Glomerular visceral epithelial cell (primary cell): ENCODE measurements at regions not wholly inside any gene's neighbourhood (a gene's known extent, or its start where the extent isn't known, plus 50 kb on each side); places are given as distances from the start of the nearest gene placed in this dataset.
"Not testable (repeated sequence)": the region's sequence is repeated elsewhere in the genome, so short reads cannot be mapped to it uniquely, and the experiment has no call there.

Experiments used
- DNase-seq: peaks from one replicate; pipeline ENCODE4 v3.0.0-alpha.2; 2016; ENCODE audit errors: extremely low spot score

DNA sequence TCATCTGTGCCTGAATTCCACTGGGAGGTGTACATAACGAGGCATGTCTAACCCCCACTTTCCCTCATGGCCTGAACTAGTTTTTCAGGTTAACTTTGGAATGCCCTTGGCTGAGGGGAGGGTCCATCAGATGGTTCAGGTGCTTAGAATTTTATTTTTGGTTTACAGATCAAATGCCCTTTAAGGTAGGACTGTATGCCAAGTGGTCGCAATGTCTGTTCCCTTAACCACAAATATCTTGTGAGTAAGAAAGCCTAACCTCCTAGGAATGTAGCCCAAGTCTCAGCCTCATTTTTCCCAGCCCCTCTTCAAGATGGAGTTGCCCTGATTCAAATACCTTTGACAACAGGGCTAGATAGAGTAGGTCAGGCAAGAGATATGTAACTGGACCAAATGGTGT, 78.4 kb downstream of the RNASET2 start:
- peak; percentile 63 for DNase-seq

DNA sequence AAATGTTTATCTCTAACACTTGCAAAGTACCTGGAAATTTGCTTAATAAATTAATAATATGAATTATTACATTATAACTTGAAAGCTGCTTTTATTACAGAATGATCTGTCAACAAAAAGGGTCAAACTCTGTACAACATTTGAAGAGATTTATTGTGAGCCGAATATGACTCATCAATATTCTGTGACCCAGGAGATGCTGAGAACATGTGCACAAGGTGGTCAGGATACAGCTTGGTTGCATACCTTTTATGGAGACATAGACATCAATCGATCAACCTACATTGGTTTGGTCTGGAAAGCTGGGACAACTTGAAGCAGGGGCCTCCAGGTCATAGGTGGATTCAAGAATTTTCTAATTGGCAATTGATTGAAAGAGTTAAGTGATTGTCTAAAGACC, 79.0 kb downstream of the RNASET2 start:
- no peak for DNase-seq

DNA sequence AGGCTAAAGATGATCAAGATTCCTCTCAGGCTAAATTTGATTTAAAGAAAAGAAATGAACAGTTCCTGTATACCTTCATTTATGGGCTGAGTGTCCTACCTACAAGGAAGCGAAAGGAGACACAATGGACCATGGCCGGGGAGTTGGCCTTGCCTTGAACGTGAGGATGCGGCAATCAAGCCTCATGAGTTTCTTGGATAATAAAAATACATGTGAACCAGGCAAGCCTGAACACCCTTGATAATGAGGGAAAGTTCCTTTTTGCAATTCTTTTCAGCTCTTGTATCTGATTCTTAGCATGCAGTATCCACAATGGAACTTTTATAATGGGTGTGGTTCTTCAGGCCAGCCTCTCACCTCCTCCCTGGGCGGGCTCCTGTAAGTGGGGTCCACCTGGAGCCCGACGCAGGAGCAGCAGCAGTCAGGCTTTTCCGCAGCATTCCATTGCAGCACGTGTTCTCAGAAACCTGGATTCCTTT, 83.8 kb downstream of the RNASET2 start:
- no peak for DNase-seq

DNA sequence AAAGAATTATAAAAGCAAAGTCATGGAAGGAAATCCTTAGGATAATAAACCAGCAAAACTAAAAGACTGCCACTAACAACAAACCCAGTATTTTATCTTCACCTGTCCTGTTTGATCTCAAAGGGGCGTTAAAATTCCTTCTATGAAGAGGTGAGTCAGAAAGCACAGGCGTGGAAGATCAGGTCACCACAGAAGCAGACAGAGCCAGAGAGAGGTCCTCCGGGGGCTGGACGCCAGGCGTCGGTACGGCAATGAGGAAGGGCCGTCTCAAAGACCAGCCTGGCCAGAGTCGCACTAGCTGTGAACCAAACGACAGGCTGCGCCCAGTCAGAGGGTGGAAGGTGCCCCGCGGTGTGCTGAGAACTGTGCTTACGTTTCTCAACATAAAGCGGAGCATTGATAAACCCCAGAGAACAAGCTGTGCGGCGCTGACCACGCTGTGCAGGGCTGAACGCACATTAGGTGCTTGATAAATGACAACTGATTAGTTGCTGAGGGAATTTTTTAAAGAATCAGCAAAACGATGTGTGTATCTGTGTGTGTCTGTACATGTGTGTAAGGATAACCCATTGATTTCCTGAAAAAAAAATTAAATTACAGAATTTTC, 85.6 kb downstream of the RNASET2 start:
- no peak for DNase-seq

DNA sequence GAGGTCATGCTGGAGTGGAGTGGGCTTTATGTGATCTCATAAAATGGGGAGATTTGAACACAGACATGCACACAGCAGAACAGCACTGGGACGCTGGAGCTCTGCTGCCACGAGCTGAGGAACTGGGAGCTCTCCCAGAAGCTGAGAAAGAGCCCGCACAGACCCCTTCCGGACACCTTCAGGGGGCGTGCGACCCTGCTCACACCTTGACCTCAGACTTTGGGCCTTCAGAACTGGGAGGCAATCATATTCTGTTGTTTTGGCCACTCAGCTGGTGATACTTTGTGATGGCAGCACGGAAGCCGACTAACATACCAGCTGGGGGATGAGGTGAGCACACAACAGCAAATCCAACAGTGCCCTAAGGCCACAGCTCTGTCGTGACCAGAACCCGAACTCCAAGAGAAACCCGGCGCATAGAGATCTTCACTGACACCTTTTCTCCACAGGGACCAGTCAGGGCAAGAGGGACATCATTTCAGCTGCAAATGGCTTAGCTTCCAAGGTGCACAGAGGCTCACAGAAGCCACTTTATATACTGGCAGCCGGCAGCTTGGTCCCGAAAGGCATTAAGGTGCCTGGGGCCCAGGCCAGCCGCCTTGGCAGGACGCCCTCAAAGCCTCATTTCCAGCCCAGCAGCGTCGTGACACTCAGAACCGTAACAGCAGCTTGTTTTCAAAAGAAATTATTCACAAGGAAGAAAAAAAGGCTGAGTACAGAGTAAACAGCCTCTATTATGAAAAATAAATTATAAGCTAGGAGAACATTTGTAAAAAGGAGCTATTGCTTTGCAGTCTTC, 89.3 kb downstream of the RNASET2 start:
- DNase-seq: no peak

DNA sequence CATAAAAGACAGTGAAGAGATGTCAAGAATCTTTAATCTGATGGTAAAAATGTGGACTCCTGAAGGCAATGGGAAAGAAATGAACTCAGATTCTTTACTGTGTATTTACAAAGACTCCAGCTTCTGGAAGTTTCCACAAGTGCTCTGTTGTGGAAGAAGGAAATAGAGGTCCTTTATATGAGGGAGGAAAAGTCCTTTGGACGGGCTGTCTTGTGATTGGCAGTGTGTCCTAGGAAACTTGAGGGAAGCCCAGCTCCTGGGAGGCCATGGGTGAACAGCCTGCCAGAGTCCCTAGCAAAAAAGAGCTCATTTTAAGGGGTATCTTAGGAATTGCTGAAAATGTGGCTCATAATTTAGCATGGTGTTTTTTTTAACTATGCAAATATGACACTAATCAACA, 92.0 kb downstream of the RNASET2 start:
- DNase-seq: no peak

DNA sequence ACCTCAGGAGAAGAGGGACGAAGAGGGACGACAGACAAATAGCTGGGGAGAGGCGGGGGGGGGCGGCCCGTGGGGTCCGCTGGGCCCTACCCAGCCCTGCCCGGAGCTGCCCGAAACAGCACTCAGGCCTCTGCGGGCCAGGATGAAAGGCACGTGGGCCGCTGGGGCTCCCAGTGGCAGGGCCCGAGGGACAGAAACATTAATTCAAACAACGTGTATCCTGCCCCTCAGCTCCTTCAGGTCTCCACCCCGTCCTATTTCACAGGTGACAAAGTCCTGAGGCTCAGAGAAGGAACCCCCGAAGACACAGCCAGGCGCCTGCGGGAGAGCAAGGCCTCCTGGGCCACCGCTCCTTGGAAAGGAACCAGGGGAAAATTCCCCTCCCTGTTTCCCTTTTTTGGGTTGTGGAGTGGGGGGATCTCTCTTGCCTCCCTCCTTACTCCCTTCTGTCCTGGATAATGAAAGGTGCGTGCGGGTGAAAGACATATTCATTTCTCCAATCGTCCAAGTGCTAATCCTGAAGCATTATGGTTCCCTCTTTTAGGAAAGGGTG, 93.3 kb downstream of the RNASET2 start:
- no peak for DNase-seq

DNA sequence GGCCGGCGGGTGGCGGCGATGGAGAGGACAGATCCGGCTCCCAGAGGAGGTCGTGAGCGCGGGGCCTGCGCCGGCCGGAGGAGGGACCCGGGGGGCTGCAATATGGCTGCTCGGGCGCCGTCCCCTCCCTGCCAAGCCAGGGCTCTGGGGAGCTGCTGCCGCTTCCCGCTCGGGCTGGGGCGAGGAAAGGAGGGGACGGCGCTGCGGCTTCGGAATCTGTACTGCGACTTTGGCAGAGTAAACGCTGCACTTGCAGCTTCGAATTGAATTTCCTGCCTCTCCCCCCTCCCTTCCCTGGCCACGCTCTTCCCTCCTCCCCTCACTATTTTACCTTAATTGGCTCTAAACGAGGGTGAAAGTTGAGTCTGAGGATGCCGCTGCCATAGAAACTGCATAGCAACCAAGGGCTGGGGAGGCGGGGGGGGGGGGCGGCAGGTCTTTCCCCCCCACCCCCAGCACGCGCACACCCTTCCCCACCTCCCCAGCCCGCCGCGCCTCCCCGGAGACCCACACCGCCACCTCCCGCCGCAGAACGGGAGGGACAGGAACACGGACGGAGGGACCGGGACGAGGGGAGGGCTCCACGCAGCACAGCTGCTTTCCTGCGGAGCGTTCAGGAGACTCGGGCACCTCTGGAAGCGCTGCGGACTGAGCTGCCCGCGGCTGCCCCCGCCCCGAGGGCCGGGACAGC, 93.9 kb downstream of the RNASET2 start:
- peak; percentile 11 for DNase-seq

DNA sequence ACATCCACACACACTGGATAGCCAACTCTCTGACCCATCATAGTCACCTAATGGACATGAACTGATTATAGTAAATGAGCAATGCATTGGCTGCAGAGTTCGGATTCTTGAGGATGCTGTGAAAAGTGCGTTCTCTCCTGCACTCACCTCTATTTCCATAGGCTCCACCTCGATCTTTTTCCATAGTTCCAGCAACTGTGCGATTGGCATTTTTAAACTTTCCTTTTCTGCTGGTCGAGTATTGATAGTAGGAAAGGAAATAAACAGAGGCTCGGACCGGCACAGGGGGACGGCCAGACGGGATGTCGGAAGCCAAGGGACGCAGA, 94.4 kb downstream of the RNASET2 start:
- no peak for DNase-seq

DNA sequence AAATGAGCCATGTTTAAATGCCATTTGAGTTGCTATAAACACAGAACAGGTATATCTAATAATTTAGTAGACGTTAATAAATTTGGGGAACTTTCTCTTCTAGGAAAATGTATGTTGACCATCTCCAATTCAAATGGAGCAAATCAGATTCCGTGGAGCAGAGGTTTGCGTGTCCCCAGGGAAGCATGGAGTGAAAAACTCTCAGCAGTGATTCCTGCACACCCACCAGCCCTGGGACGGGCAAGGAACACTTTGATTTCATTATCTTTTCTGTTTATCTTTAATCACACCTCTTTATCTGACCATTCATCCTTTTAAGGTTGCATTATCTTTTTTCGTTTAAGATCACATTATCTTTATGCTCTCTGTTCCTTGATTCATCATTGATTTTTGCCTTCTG, 95.0 kb downstream of the RNASET2 start:
- no peak for DNase-seq

DNA sequence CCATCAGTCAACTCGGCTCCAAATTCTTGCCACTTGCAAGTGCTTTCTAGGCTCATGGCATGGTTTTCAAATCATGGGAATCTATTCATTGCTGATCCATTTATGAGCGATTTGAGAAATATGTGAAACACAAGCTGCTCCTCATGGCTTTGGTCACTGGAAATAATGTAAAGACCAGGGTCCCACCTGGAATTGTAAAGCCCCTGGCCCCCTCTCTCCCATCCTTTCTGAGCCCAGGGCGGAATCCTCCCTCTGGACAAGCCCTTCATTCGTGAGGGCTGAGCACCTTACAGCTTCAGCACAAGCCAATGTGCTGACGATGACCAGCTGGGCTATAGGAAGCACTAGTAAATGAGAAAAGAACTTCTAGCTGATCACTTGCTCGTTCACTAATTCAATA, 96.0 kb downstream of the RNASET2 start:
- no peak for DNase-seq

DNA sequence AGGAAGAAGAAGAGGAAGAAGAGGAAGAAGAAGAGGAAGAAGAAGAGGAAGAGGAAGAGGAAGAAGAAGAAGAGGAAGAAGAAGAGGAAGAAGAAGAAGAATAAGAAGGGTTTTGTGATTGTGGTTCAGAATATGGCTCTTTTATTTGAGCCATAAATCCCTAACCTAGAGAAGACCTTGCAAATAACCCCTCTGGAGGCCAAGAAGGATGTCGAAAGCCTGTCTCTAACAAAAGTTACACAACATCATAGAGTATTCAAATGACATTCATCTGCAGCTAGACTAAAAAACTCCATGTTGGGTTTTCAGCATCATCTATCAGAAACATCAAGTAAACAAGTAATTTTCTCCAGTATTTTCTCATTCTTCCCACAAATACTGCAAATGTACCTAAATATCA, 100.9 kb downstream of the RNASET2 start:
- no peak for DNase-seq

DNA sequence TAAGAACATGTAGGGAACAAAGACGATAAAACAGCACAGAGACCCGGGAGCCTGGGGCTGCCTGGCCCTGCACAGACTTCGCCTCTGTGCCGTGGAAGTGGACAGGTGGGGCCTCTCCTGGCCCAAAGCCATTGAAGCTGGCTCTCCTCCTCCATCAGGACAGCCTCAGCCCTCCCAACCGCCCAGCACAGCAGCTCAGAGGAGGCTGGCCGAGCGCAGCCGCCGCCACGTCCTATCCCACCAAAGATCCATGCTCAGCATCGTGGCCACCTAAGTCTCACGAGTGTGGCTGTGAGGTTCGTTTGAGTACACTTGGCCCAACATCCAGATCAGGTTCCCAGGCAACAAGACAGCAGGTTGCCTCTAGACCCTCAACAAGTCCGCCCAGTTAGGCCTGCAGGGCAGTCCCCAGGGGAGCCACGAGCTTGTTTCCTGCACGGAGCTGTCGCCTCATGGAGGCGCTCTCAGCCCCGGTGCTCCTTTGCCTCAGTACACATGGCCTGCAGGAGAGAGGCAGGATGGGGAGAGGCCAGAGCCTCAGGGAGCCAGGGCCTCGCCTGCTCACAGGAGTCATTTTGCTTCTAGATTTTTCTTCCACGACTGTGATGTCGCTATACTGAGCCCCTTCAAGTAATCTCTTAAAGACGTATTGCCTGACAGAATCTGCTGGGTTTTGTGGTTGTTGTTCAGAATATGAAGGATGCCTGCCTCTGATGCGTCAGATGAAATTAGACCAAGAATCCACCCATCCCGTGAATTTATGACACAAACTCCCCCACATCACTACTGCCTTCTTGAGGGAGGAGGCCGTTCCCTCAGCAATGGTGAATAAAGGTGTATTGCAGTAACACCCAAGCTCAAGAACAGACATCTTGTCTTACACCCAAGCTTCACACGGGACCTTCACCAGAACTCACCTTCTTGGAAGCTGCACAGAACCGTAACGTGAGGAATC, 102.7 kb downstream of the RNASET2 start:
- no peak for DNase-seq

DNA sequence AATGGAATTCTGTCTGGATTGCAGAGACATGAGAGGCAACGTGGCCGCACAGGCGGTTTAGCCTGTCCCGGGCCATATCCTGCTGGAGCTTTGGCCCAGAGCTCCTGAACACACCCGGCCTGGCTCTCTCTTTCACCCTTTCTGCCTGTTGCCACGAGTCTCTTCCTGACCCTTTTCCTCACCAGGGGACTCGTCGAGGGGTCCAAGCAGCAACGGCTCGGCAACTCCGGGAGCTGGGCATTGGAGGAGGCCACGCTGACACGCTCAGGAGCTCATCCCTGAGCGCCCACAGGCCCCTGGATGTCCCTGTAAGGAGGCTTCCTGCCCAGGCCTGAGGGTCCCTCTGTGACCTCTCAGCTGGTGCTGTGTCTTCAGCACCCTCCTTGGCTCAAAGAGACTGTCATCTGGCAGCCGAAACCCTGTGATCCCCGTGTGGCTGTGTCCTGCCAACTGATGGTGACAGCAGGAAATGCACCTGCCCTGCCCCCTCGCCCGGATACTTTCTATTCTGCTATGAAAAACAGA, 103.8 kb downstream of the RNASET2 start:
- DNase-seq: no peak

DNA sequence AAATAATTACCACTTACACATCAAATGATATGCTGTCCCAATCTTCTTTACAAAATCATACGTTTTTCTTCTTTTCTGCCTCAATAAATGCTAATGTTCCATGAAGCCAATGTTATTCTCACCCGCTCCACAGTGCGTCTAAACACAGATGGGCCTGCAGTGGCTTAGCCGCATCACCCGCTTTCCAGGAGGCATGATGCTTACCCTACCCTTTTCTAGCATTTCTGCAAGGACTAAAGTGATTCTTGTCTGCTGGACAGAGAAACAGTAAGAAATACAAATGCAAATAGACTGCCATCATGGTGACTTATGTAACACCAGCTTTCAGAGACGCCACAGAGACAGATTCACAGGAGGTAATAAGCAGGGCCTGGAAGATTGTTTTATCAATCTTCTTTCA, 104.4 kb downstream of the RNASET2 start:
- no peak for DNase-seq

DNA sequence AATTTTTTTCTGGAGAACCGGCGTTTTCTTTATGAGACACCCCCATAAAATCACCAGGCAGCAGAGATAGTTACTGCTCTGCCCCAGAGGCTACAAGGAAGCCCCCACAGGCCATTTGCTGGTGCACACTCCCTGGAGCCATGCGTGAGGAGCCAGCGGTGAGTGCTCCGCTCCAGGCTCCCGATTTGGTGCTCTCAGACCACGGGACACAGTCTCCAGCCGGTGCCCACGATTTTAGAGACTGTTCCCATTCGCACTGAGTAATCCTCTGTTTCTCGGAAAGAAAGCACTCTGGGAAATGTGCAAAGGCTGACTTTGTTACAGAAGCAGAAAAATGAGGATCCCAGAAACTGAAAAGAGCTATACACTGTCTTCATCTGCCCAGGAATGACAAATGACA, 104.9 kb downstream of the RNASET2 start:
- no peak for DNase-seq

DNA sequence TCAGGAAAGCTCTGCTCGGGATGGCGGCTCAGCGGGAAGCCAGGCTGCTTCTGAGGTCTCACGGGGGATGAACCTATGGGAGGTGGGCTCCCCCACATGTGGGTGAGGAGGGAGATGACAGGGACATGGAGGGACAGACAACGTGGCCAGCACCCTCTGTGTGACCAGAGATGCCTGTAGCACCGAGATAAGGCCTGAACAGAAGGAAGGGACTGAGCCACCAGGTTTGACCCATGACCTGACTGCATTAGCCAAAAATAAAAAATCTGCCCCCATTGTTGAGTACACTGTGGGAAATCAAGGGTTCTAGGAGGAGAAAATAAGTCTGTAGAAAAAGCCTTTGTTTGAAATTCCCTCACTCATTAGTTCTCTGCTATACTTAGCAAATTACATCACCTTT, 105.7 kb downstream of the RNASET2 start:
- no peak for DNase-seq

DNA sequence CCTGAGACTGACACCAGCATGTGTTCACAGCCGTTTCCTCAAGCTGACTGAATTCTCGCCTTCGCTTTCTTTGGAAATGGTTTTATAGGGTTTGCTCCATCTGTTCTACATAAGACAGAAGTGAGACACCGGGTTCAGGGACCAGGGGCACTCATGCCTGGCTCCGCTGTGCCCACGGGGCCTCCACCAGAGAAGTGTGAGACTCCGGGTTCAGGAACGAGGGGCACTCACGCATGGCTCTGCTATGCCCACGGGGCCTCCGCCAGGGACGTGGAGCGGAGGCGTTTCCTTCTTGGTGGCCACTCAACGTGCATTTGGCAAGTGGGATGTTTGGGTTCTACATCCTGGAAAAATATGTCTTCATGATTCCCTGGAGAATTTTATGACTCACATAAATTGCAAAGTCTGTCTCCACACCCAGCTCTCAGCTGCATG, 106.6 kb downstream of the RNASET2 start:
- DNase-seq: no peak

DNA sequence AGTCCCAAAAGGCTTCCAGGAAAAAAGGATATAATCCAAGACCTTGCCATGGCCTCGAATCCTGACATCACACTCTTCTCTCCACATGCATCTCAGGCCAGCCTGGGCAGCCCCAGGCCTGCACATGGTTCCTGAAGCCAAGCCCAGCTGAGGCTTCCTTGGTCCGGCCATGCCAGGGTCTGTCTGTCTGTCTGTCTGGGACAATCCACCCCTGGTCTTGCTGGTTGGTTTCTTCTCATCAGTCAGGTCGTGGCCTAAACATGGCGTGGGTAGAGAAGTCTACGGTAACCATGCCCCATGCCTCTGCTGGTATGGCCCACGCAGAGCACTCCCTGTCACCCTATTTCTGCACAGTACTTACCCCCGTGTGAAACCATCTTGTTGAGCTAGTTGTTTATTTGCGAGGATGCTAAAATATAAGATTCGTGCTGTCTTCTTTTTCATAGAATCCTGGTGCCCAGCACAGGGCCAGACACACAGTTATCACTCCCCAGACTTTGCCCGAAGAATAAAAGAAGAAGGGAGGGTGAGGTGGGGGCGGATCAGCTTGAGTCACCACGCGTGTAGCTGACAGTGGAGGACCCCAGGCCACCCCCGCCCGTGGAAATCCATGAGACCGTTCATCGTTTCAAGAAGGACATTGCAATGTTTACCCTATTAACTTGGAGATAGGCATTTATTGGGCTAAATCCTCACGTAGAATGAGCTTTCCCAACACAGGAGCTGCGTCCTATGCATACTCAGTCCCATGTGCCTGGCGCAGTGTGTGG, 107.2 kb downstream of the RNASET2 start:
- no peak for DNase-seq

DNA sequence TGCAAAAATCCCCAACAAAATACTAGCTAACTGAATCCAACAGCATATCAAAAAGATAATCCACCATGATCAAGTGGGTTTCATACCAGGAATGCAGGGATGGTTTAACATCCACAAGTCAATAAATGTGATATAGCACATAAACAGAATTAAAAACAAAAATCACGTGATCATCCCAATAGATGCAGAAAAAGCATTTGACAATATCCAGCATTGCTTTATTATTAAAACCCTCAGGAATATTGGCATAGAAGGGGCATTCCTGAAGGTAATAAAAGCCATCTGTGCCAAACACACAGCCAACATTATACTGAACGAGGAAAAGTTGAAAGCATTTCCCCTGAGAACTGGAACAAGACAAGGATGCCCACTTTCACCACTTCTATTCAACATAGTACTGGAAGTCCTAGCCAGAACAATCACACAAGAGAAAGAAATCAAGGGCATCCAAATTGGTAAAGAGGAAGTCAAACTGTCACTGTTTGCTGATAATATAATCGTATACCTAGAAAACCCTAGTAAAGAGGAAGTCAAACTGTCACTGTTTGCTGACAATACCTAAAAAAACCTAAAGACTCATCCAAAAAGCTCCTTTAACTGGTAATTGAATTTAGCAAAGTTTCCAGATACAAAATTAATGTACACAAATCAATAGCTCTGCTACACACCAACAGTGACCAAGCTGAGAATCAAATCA, 109.8 kb downstream of the RNASET2 start:
- not testable (repeated sequence) for DNase-seq
